Right atrium auricular region (tissue), 2 donors: ENCODE measurements at regions not wholly inside any gene's neighbourhood (a gene's known extent, or its start where the extent isn't known, plus 50 kb on each side); places are given as distances from the start of the nearest gene placed in this dataset.
A peak's percentile ranks its signal among the peaks of the same experiment; 100 is the strongest.

ENCODE experiments used
- DNase-seq: peaks from one replicate; pipeline ENCODE4 v3.0.0-alpha.2; 2019; ENCODE audit warnings: low spot score
- H3K27ac ChIP-seq, 2 donors: fragments of 200-600 bp; sonication (generic); 1 replicate in 1 of 2; 2 replicates in 1 of 2; pipeline ENCODE4 v1.5.1; 2016 to 2019
- H3K27me3 ChIP-seq, 2 donors: fragments of 200-600 bp; sonication (generic); one replicate each; pipeline versions ENCODE4 v1.5.1 to v1.6.0; 2017 to 2019
- H3K36me3 ChIP-seq: fragments of 200-600 bp; sonication (generic); one replicate; pipeline ENCODE4 v1.5.1; 2016
- H3K4me1 ChIP-seq, 2 donors: fragments of 200-600 bp; sonication (generic); one replicate each; pipeline versions ENCODE4 v1.5.1 to v1.6.0; 2017 to 2019
- H3K4me3 ChIP-seq, 2 donors: fragments of 200-600 bp; sonication (generic); 1 replicate in 1 of 2; 2 replicates in 1 of 2; pipeline ENCODE4 v1.5.1; 2017 to 2019; ENCODE audit warnings: mild to moderate bottlenecking in 1 of 2, moderate library complexity in 1 of 2
- H3K9me3 ChIP-seq, 2 donors: fragments of 200-600 bp; sonication (generic); one replicate each; pipeline ENCODE4 v1.5.1; 2019
- CTCF ChIP-seq, 2 donors: fragments of 200-600 bp; sonication (generic); IDR thresholded peaks; one replicate each; pipeline ENCODE4 v1.5.1; 2019; ENCODE audit warnings: antibody characterized with exemption in 2 of 2

DNA sequence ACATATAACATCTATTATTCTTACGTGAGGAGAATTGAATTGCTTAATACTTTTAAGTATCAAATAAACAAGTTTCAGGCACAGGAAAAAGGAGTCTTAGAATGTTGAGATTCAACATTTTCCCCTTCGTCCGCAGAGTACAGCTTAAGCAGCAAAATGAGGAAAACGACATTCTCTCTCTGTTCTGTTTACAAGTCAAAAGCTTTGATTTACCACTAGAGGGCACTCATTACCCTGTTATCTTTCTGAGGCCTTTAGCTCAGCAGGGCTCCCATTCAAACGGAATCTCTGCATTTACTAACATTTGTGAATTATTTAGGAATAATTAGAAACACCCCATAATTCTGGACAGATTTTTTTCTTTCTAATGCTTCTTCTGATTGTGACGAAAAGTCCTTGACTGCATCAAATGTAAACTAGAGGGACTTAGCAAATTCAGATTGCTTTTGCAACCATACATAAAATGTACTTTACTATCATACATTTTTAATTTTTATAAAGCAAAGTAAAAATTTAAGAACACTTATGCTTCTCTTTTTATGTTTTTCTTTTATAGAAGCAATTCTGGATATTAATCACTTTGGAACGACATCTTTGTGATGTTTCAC is 75.0 kb downstream of the JRKL start:
- no peak for DNase-seq
- Histone ChIP-seq H3K4me1 (peaks cover 0 to 11% of the 10 kb centered on the region in 2 donors), H3K4me3 (peak overlapping the region in 1 of 2 donors; percentile 30), H3K27me3 (no peaks in the 10 kb centered on the region), H3K36me3 (no peaks in the 10 kb centered on the region), H3K9me3 (no peaks in the 10 kb centered on the region), H3K27ac (peak overlapping the region in 1 of 2 donors; percentile 37)
- peak; percentile 40 to 80 for TF ChIP-seq CTCF (IDR thresholded peaks at IDR 0.05)

- Histone ChIP-seq H3K9me3 (no peaks in the 10 kb centered on the region), H3K27ac (no peak overlapping the region), H3K27me3 (no peaks in the 10 kb centered on the region), H3K4me3 (no peak overlapping the region), H3K36me3 (no peaks in the 10 kb centered on the region), H3K4me1 (peaks cover 0 to 11% of the 10 kb centered on the region in 2 donors)
- TF ChIP-seq CTCF (IDR thresholded peaks at IDR 0.05) = no peak
- DNase-seq = no peak
Observed at GRCh38 chr11:96465512-96465911, 75.7 kb downstream of the JRKL start.

DNA sequence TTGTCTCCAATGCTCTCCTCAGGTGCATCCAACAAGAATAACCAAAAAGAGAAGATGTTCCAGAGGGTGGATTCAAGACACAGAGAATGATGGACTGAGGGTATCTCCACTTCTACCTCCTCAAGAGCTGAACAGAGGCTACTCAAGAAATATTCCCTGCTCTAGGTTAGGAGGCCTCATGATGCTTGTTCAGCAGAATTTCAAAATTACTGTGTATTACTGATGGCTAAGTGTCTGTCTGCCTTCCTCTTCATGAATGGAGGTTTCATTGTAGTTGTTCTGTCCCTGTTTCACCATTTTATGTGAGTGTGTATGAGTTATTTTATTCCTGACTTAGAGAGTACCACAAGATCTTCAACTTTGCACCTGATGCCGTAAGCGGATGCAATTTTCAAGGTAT is 76.8 kb downstream of the JRKL start:
- no peak overlapping the region for H3K27ac ChIP-seq
- H3K4me3 ChIP-seq = no peak overlapping the region
- no peak for DNase-seq
- no peaks in the 10 kb centered on the region for H3K27me3 ChIP-seq
- peaks cover 0 to 11% of the 10 kb centered on the region in 2 donors for H3K4me1 ChIP-seq
- H3K36me3 ChIP-seq = no peaks in the 10 kb centered on the region
- no peaks in the 10 kb centered on the region for H3K9me3 ChIP-seq
- no peak for TF ChIP-seq CTCF (IDR thresholded peaks at IDR 0.05)

DNA sequence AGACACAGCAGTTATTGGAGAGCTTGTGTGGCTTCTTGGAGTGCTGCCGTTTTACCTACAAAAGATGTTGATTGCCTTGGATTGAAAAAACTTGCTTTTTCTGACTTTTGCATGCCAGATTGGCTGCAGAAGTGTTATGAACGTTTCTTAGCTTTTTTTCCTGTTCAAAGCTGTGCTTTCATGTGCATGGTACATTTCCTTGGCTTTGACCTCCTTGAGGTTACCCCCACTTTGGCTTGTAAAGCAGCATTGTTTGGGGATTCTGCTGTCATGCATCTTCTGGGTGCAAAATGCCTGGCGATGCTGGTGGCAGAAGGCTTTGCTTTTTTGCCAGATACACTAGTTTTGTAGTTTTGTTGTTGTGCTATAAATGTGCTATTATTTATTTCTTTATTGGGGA is 80.0 kb downstream of the JRKL start:
- H3K36me3 ChIP-seq = no peaks in the 10 kb centered on the region
- no peak for DNase-seq
- no peak overlapping the region for H3K4me3 ChIP-seq
- peaks cover 0 to 9% of the 10 kb centered on the region in 2 donors for H3K9me3 ChIP-seq
- no peaks in the 10 kb centered on the region for H3K27me3 ChIP-seq
- no peak overlapping the region for H3K27ac ChIP-seq
- no peak for TF ChIP-seq CTCF (IDR thresholded peaks at IDR 0.05)
- peaks cover 0 to 6% of the 10 kb centered on the region in 2 donors for H3K4me1 ChIP-seq

DNA sequence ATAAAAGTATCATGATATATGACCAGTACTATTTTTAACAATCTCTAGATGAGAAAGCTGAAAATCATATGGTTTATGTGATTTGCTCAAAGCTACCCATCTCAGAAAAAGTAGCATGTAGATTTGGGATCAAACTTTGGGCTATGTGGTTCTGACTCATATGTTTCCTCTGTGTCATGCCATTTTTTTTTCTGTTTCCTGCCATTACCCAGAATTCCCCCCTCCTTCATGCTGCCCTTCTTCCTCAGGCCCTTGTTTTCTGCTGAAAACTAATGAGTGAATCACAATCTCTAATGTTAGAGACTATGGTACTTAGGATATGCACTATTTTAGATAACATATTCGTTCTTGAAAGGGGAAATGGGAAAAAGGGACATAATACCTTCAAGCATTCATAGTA is 80.7 kb downstream of the JRKL start:
- no peak for TF ChIP-seq CTCF (IDR thresholded peaks at IDR 0.05)
- DNase-seq = no peak
- H3K27me3 ChIP-seq = no peaks in the 10 kb centered on the region
- H3K36me3 ChIP-seq = no peaks in the 10 kb centered on the region
- no peaks in the 10 kb centered on the region for H3K4me1 ChIP-seq
- H3K9me3 ChIP-seq = peaks cover 0 to 15% of the 10 kb centered on the region in 2 donors
- H3K27ac ChIP-seq = no peak overlapping the region
- no peak overlapping the region for H3K4me3 ChIP-seq

GRCh38 chr11:96472085-96472484 is 82.3 kb downstream of the JRKL start:
- no peak overlapping the region for H3K27ac ChIP-seq
- H3K4me3 ChIP-seq = no peak overlapping the region
- TF ChIP-seq CTCF (IDR thresholded peaks at IDR 0.05) = no peak

More at GRCh38 chr11:96472085-96472484, 82.3 kb downstream of the JRKL start:
- Histone ChIP-seq H3K4me1 (no peaks in the 10 kb centered on the region), H3K27me3 (no peaks in the 10 kb centered on the region), H3K9me3 (peaks cover 0 to 15% of the 10 kb centered on the region in 2 donors), H3K36me3 (no peaks in the 10 kb centered on the region)
- no peak for DNase-seq
